ENCODE measurements at regions not wholly inside any gene's neighbourhood (a gene's known extent, or its start where the extent isn't known, plus 50 kb on each side); places are given as distances from the start of the nearest gene placed in this dataset.
"Not testable (repeated sequence)": the region's sequence is repeated elsewhere in the genome, so short reads cannot be mapped to it uniquely, and the experiment has no call there.

DNA sequence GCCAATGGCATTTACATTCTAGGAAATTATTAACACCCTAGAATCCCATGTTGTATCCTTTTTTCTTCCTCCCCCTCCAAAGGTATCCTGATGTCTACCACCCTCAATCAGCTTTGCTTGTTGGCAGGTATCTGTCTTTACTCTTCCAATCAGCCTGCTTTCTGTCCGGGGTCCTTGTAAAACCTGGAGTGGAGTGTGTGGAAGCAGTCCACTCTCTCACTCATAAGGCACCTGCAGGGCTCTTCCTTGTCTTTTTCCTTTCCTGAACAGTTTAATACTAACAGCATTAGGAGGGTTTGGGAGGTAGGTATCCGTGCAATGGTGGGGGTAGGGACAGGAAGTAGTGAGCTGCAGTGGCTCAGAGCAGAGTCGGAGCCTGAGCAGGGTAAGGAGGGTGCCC lies 193.4 kb downstream of the BARX2 start:
- Mint-ChIP-seq H3K4me3 (no peak overlapping the region), H3K36me3 (ENCODE audit: low read depth) (no peaks in the 10 kb centered on the region), H3K4me1 (ENCODE audit: low read depth) (no peaks in the 10 kb centered on the region), H3K27ac (no peak overlapping the region), H3K9me3 (peaks cover 17% of the 10 kb centered on the region), H3K27me3 (no peaks in the 10 kb centered on the region)
- ChIA-PET CTCF (no interaction called here), POLR2A (no interaction called here)
- no peak for TF ChIP-seq CTCF (IDR thresholded peaks at IDR 0.05)
- Histone ChIP-seq H3K27ac (ENCODE audit: low read depth in 1 of 2, low read length in 2 of 2) (no peak overlapping the region), H3K4me3 (ENCODE audit: low read length) (no peak overlapping the region), H3K4me1 (ENCODE audit: insufficient read depth, low read length) (no peaks in the 10 kb centered on the region), H3K9me3 (ENCODE audit: control insufficient read depth in 1 of 2, insufficient read depth in 1 of 2, low read length in 2 of 2) (peaks cover 6 to 16% of the 10 kb centered on the region in 2 experiments), H3K36me3 (ENCODE audit: insufficient read depth, low read length) (no peaks in the 10 kb centered on the region), H3K27me3 (ENCODE audit: control insufficient read depth in 1 of 2, insufficient read depth in 2 of 2, low read length in 2 of 2) (no peaks in the 10 kb centered on the region)
- no peak for ATAC-seq (ENCODE audit: poor library complexity)
- DNase-seq: no peak
- intact Hi-C loops (cut with DNase I, micrococcal nuclease): no loop called here

- H3K36me3 ChIP-seq (ENCODE audit: insufficient read depth, low read length); H3K36me3 Mint-ChIP-seq (ENCODE audit: low read depth); H3K4me1 Mint-ChIP-seq (ENCODE audit: low read depth); H3K4me1 ChIP-seq (ENCODE audit: insufficient read depth, low read length); intact Hi-C loops (cut with DNase I, micrococcal nuclease); H3K4me3 ChIP-seq (ENCODE audit: low read length); H3K27ac ChIP-seq (ENCODE audit: low read depth in 1 of 2, low read length in 2 of 2); H3K27me3 ChIP-seq (ENCODE audit: control insufficient read depth in 1 of 2, insufficient read depth in 2 of 2, low read length in 2 of 2); H3K4me3 Mint-ChIP-seq; DNase-seq; H3K27me3 Mint-ChIP-seq; ATAC-seq (ENCODE audit: poor library complexity); POLR2A ChIA-PET; CTCF ChIA-PET; H3K27ac Mint-ChIP-seq: not testable (repeated sequence)
- peaks cover 9 to 33% of the 10 kb centered on the region in 2 experiments for H3K9me3 ChIP-seq (ENCODE audit: control insufficient read depth in 1 of 2, insufficient read depth in 1 of 2, low read length in 2 of 2)
- peaks cover 23% of the 10 kb centered on the region for H3K9me3 Mint-ChIP-seq
Observed at GRCh38 chr11:129572667-129573066, 197.0 kb downstream of the BARX2 start.

DNA sequence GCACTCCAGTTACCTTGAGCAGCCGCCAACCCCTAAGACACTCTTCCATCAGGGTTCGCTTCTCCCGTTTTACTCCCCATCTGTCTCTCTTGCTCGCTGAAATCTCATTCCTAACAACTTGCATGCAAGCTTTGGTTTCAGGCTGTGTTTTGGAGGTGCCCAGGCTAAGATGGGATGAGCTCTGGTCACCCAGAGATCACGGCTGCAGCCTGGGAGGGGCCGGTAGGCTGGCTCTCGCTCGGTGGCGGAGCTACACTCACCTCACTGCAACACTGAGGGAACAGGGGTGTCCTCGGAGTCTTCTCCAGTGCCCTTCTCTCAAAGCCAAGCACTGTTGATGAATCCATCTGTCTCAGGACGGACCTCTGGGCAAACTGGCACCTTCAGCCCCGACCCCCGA lies 197.5 kb downstream of the BARX2 start:
- CTCF ChIA-PET: no interaction called here
- no peaks in the 10 kb centered on the region for H3K4me1 ChIP-seq (ENCODE audit: insufficient read depth, low read length)
- Mint-ChIP-seq H3K27me3 (no peaks in the 10 kb centered on the region), H3K4me1 (ENCODE audit: low read depth) (no peaks in the 10 kb centered on the region), H3K9me3 (peaks cover 23% of the 10 kb centered on the region), H3K36me3 (ENCODE audit: low read depth) (no peaks in the 10 kb centered on the region), H3K4me3 (no peak overlapping the region), H3K27ac (no peak overlapping the region)
- H3K36me3 ChIP-seq (ENCODE audit: insufficient read depth, low read length): no peaks in the 10 kb centered on the region
- TF ChIP-seq CTCF (IDR thresholded peaks at IDR 0.05): no peak
- no peak overlapping the region for H3K27ac ChIP-seq (ENCODE audit: low read depth in 1 of 2, low read length in 2 of 2)
- ATAC-seq (ENCODE audit: poor library complexity): no peak
- H3K4me3 ChIP-seq (ENCODE audit: low read length): no peak overlapping the region
- intact Hi-C loops (cut with DNase I, micrococcal nuclease): no loop called here
- peaks cover 0 to 2% of the 10 kb centered on the region in 2 experiments for H3K27me3 ChIP-seq (ENCODE audit: control insufficient read depth in 1 of 2, insufficient read depth in 2 of 2, low read length in 2 of 2)
- peaks cover 9 to 34% of the 10 kb centered on the region in 2 experiments for H3K9me3 ChIP-seq (ENCODE audit: control insufficient read depth in 1 of 2, insufficient read depth in 1 of 2, low read length in 2 of 2)
- no peak for DNase-seq
- POLR2A ChIA-PET: no interaction called here

DNA sequence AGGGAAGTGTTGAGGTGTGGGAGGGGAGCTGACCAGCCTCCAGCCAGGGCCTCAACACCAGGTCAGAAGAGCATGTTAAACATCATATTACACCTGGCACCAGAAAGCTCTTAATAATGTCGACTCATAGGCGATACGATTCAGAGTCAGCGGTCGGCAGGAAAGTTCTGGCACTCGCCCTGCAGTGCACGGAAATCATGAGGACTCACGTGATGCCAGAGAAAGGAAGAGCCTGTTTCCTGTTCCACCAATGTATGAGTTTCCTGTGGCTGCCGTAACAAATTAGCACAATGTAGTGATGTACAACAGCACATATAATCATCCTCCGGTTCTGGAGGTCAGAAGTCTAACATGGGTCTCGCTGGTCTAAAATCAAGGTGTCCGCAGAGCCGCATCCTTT lies 198.8 kb downstream of the BARX2 start:
- H3K27me3 Mint-ChIP-seq: peaks cover 4% of the 10 kb centered on the region
- intact Hi-C loops (cut with DNase I, micrococcal nuclease): no loop called here
- Histone ChIP-seq H3K4me1 (ENCODE audit: insufficient read depth, low read length) (no peaks in the 10 kb centered on the region), H3K27me3 (ENCODE audit: control insufficient read depth in 1 of 2, insufficient read depth in 2 of 2, low read length in 2 of 2) (peaks cover 0 to 2% of the 10 kb centered on the region in 2 experiments), H3K9me3 (ENCODE audit: control insufficient read depth in 1 of 2, insufficient read depth in 1 of 2, low read length in 2 of 2) (peaks cover 9 to 37% of the 10 kb centered on the region in 2 experiments), H3K27ac (ENCODE audit: low read depth in 1 of 2, low read length in 2 of 2) (no peak overlapping the region), H3K36me3 (ENCODE audit: insufficient read depth, low read length) (no peaks in the 10 kb centered on the region), H3K4me3 (ENCODE audit: low read length) (no peak overlapping the region)
- H3K4me1 Mint-ChIP-seq (ENCODE audit: low read depth): no peaks in the 10 kb centered on the region
- ChIA-PET CTCF (no interaction called here), POLR2A (no interaction called here)
- H3K36me3 Mint-ChIP-seq (ENCODE audit: low read depth): no peaks in the 10 kb centered on the region
- H3K27ac Mint-ChIP-seq: no peak overlapping the region
- DNase-seq (no peak), ATAC-seq (ENCODE audit: poor library complexity) (no peak)
- H3K4me3 Mint-ChIP-seq: no peak overlapping the region
- H3K9me3 Mint-ChIP-seq: peaks cover 20% of the 10 kb centered on the region
- TF ChIP-seq CTCF (IDR thresholded peaks at IDR 0.05): no peak

Measured in CD4-positive, alpha-beta T cell (primary cell).